Mononuclear cell (primary cell): ENCODE measurements at regions not wholly inside any gene's neighbourhood (a gene's known extent, or its start where the extent isn't known, plus 50 kb on each side); places are given as distances from the start of the nearest gene placed in this dataset.
"Not testable (repeated sequence)": the region's sequence is repeated elsewhere in the genome, so short reads cannot be mapped to it uniquely, and the experiment has no call there.

Experiments
- H3K27me3 ChIP-seq: 2 replicates; pipeline ENCODE4 v1.6.0; 2011; ENCODE audit warnings: low read length, control low read depth; ENCODE audit not compliant: insufficient read depth
- H3K4me1 ChIP-seq: 2 replicates; pipeline ENCODE4 v1.5.1; 2011; ENCODE audit warnings: mild to moderate bottlenecking, low read length, control low read depth; ENCODE audit not compliant: insufficient read depth
- H3K4me3 ChIP-seq: 2 replicates; pipeline ENCODE4 v1.5.1; 2011; ENCODE audit warnings: mild to moderate bottlenecking, low read length, moderate library complexity
- H3K9me3 ChIP-seq: 2 replicates; pipeline ENCODE4 v1.5.1; 2011; ENCODE audit warnings: low read depth, mild to moderate bottlenecking, control low read depth, low read length

GRCh38 chr17:37820313-37820994, 75.6 kb upstream of the HNF1B start:
- H3K9me3 ChIP-seq: no peaks in the 10 kb centered on the region
- H3K27me3 ChIP-seq: no peaks in the 10 kb centered on the region
- H3K4me3 ChIP-seq: no peak overlapping the region
- peaks cover 46% of the 10 kb centered on the region for H3K4me1 ChIP-seq

DNA sequence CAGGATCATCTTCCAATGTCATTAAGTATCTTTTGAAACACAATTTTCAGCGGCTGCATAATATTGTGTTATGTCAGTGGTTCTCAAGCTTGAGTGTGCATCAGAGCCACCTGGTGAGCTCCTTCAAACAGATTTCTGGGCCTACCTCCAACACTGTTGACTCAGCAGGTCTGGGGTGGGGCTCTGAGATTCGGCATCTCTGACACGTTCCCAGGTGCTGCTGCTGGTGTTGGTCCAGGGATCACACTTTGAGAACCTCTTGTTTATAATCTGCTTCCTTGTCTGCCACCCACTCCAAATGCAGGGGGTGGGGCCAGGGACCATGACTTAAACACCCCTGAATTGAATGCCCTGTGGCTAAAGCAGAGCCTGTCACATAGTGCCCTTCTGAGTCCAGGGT, 73.8 kb upstream of the HNF1B start:
- Histone ChIP-seq H3K9me3 (no peaks in the 10 kb centered on the region), H3K4me1 (peaks cover 29% of the 10 kb centered on the region), H3K4me3 (no peak overlapping the region), H3K27me3 (peaks cover 4% of the 10 kb centered on the region)

GRCh38 chr17:37816950-37817349, 72.1 kb upstream of the HNF1B start:
- H3K4me3 ChIP-seq: no peak overlapping the region
- no peaks in the 10 kb centered on the region for H3K9me3 ChIP-seq
- peaks cover 27% of the 10 kb centered on the region for H3K4me1 ChIP-seq
- peaks cover 4% of the 10 kb centered on the region for H3K27me3 ChIP-seq

GRCh38 chr17:37815536-37815935, 70.7 kb upstream of the HNF1B start:
- Histone ChIP-seq H3K4me3 (no peak overlapping the region), H3K27me3 (peaks cover 4% of the 10 kb centered on the region), H3K4me1 (peaks cover 20% of the 10 kb centered on the region), H3K9me3 (no peaks in the 10 kb centered on the region)

DNA sequence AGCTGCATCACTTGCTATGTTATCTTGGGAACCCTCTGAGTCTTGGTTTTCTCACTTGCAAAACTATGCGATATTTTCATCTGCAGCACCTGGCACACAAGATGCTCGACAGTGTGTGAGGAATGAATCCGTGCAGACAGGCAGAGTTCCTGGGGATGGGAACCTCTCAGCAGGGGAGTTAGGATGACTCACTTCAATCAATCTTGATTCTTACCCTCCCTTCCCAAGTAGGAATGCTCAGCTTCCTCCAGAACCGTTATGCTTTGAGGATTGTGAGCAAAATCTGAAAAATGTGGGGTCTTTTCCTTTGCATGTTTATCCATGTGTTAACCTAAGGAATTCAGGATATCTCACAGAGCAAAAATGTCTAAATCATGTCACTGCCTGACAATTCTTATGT, 68.9 kb upstream of the HNF1B start:
- H3K4me1 ChIP-seq: peaks cover 7% of the 10 kb centered on the region
- H3K4me3 ChIP-seq: no peak overlapping the region
- H3K9me3 ChIP-seq: no peaks in the 10 kb centered on the region
- H3K27me3 ChIP-seq: peaks cover 4% of the 10 kb centered on the region

GRCh38 chr17:37808846-37809245, 64.0 kb upstream of the HNF1B start:
- H3K27me3 ChIP-seq, H3K4me1 ChIP-seq, H3K4me3 ChIP-seq, H3K9me3 ChIP-seq: not testable (repeated sequence)

DNA sequence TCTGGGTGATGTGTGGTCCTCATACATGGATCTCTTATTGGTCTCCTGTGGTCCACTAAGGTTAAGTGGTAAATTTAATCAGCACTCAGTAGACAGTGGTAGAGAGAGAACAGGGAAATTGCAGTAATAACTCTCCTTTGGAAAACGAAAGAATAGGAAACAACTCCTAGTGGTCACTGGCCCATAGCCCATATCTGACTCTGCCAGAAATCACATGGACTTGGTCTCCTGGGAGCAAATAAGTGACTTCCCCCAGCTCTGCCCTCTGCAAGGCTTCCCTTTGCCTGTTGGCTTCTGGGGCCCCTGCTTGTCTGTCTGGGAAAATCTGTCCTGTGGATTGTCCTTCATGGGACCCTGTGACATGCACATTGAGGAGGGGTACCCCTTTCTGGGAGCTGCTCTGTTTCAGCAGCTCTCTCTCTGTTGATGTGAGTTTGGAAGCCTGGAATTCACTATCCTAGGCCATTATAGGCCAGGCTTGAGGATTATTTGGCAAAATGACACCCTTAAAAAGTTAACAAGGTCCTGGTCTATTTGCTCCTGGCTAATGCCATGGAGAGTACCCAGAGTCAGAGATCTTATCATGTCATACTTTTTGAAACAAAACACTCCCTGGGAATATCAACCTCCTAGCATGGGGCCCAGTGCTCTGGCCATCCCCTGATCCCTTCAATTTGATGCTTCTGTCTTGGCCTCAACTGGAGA, 58.0 kb upstream of the HNF1B start:
- Histone ChIP-seq H3K27me3 (no peaks in the 10 kb centered on the region), H3K4me1 (no peaks in the 10 kb centered on the region), H3K9me3 (no peaks in the 10 kb centered on the region), H3K4me3 (no peak overlapping the region)

DNA sequence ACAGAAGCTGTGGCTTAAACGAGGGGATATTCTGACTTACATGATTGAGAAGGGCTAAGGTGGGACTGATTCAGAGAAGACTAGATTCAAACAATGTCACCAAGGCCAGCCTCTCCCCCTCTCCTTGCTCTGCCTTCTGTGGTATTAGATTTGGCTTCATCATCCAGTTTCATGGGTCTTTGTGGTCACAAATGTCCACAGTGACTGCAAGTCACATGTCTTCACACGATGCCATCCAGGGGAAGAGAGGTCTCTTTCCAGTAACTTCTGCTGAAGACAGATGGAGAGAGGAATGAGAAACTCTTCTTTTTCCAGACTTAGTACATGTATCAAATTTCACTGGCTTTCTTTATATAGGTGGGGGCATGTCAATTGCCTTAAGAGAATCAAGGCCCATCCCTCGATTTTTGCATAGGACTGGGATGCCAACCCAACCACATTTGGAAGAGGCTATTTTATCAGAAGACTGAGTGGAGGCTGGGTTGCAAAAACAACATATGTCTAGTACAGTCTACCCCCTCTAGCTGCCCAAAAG, 57.3 kb upstream of the HNF1B start:
- Histone ChIP-seq H3K27me3 (no peaks in the 10 kb centered on the region), H3K4me1 (no peaks in the 10 kb centered on the region)

GRCh38 chr17:37801171-37801570, 56.3 kb upstream of the HNF1B start:
- Histone ChIP-seq H3K4me1 (no peaks in the 10 kb centered on the region), H3K9me3 (no peaks in the 10 kb centered on the region), H3K27me3 (no peaks in the 10 kb centered on the region)

More for the DNA sequence above, 57.3 kb upstream of the HNF1B start:
- Histone ChIP-seq H3K9me3 (no peaks in the 10 kb centered on the region), H3K4me3 (no peak overlapping the region)

DNA sequence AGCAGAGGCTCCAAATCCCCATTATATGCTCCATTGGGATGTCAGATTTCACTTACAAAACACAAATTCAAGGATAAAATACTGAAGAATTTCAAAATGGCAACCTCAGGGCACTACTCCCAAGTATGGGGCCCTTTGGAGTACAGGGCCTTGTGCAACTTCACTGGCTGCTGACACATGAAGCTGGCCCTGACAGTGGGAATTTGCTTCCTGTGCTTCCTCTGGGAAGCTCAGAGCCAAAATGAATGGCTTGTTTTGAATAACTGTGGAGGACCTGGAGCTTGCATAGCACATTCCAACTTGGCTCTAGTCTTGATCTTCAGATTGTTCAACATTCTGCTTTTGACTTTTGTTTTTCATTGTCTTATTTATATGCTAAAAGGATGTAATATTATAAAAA, 52.3 kb upstream of the HNF1B start:
- no peak overlapping the region for H3K4me3 ChIP-seq
- H3K9me3 ChIP-seq: no peaks in the 10 kb centered on the region
- no peaks in the 10 kb centered on the region for H3K4me1 ChIP-seq
- H3K27me3 ChIP-seq: no peaks in the 10 kb centered on the region

More at GRCh38 chr17:37801171-37801570, 56.3 kb upstream of the HNF1B start:
- no peak overlapping the region for H3K4me3 ChIP-seq

- H3K4me3 ChIP-seq: no peak overlapping the region
- no peaks in the 10 kb centered on the region for H3K27me3 ChIP-seq
- no peaks in the 10 kb centered on the region for H3K4me1 ChIP-seq
- no peaks in the 10 kb centered on the region for H3K9me3 ChIP-seq
Observed at GRCh38 chr17:37796076-37796475, 51.2 kb upstream of the HNF1B start.
